HEK293 (cell line): ENCODE measurements at regions not wholly inside any gene's neighbourhood (a gene's known extent, or its start where the extent isn't known, plus 50 kb on each side); places are given as distances from the start of the nearest gene placed in this dataset.

Source experiments
- CTCF ChIA-PET: fragments of 350-600 bp; formaldehyde crosslinking; extraction: SDS; loops from one replicate; lab custom pipeline; 2021; ENCODE audit warnings: antibody characterized with exemption; lab: Yijun Ruan, JAX
- POLR2A ChIA-PET: fragments of 300-600 bp; formaldehyde crosslinking; extraction: SDS; loops from one replicate; lab custom pipeline; 2020; ENCODE audit warnings: antibody characterized with exemption, inconsistent platforms; lab: Yijun Ruan, JAX
- H3K27ac ChIP-seq: fragments of 200-500 bp; sonication (Bioruptor generic); 2 replicates; pipeline ENCODE4 v1.5.1; 2014; ENCODE audit warnings: low read depth, low read length, control low read depth, inconsistent platforms; ENCODE audit errors: extremely low read depth
- H3K36me3 ChIP-seq, 2 experiments: fragments of 200-500 bp in 1 of 2; sonication (Bioruptor generic) in 1 of 2; 1 replicate in 1 of 2; 2 replicates in 1 of 2; pipeline ENCODE4 v1.5.1; 2014 to 2017; ENCODE audit warnings: inconsistent platforms in 2 of 2, low read length in 2 of 2; ENCODE audit not compliant: control insufficient read depth in 2 of 2, insufficient read depth in 1 of 2
- H3K4me1 ChIP-seq: fragments of 200-500 bp; sonication (Bioruptor generic); 2 replicates; pipeline ENCODE4 v1.5.1; 2014; ENCODE audit warnings: mild to moderate bottlenecking, low read length, inconsistent platforms; ENCODE audit not compliant: control insufficient read depth, insufficient read depth
- H3K4me3 ChIP-seq: 2 replicates; pipeline ENCODE4 v1.5.1; 2011; ENCODE audit warnings: low read depth, mild to moderate bottlenecking, control low read depth, low read length, moderate library complexity
- H3K9me3 ChIP-seq: fragments of 200-500 bp; sonication (Bioruptor generic); 2 replicates; pipeline ENCODE4 v1.5.1; 2014; ENCODE audit warnings: low read depth, low read length, inconsistent platforms; ENCODE audit not compliant: control insufficient read depth, insufficient read depth
- MYNN ChIP-seq: fragments of 450-650 bp; formaldehyde crosslinking; IDR thresholded peaks from 2 replicates; pipeline ENCODE4 v1.5.1; 2016; ENCODE audit warnings: missing biosample characterization, missing genetic modification characterization, borderline replicate concordance
- SETDB1 ChIP-seq: IDR thresholded peaks from one replicate; pipeline ENCODE4 v1.6.1; 2017; ENCODE audit warnings: mild to moderate bottlenecking, low read length, moderate library complexity, mixed read lengths; ENCODE audit not compliant: insufficient read length
- ZNF19 ChIP-seq: fragments of 450-650 bp; formaldehyde crosslinking; IDR thresholded peaks from 2 replicates; pipeline ENCODE4; 2016; ENCODE audit warnings: missing biosample characterization, missing genetic modification characterization, low read depth
- ZNF394 ChIP-seq: fragments of 450-650 bp; formaldehyde crosslinking; IDR thresholded peaks from 2 replicates; pipeline ENCODE4 v1.5.1; 2016; ENCODE audit warnings: missing biosample characterization, missing genetic modification characterization, mild to moderate bottlenecking, moderate library complexity, borderline replicate concordance
- ZNF529 ChIP-seq: fragments of 450-650 bp; formaldehyde crosslinking; IDR thresholded peaks from 2 replicates; pipeline ENCODE4 v1.5.1; 2017; ENCODE audit warnings: missing genetic modification characterization, missing biosample characterization; ENCODE audit not compliant: insufficient replicate concordance
- ZNF544 ChIP-seq: fragments of 450-650 bp; formaldehyde crosslinking; IDR thresholded peaks from 2 replicates; pipeline ENCODE4 v1.5.0; 2017; ENCODE audit warnings: missing biosample characterization, missing genetic modification characterization
- ZNF777 ChIP-seq: fragments of 450-650 bp; formaldehyde crosslinking; IDR thresholded peaks from 2 replicates; pipeline ENCODE4 v1.5.1; 2017; ENCODE audit warnings: missing biosample characterization, missing genetic modification characterization, borderline replicate concordance
- TF ChIP-seq, protein P1 (sequence below): fragments of 450-650 bp; formaldehyde crosslinking; IDR thresholded peaks from 2 replicates; pipeline ENCODE4 v1.5.1; 2017; ENCODE audit warnings: missing biosample characterization, missing genetic modification characterization
- TF ChIP-seq, protein P2 (sequence below): fragments of 450-650 bp; formaldehyde crosslinking; conservative IDR thresholded peaks from 2 replicates; pipeline ENCODE4 v1.5.1; 2016; ENCODE audit warnings: low read depth, missing biosample characterization, missing genetic modification characterization
- TF ChIP-seq, protein P3 (sequence below): fragments of 450-650 bp; formaldehyde crosslinking; conservative IDR thresholded peaks from 2 replicates; pipeline ENCODE4 v1.5.1; 2016; ENCODE audit warnings: low read depth, missing biosample characterization, missing genetic modification characterization
- TF ChIP-seq, protein P4 (sequence below): fragments of 450-650 bp; formaldehyde crosslinking; IDR thresholded peaks from 2 replicates; pipeline ENCODE4 v1.5.1; 2016; ENCODE audit warnings: missing biosample characterization, missing genetic modification characterization
- TF ChIP-seq, protein P5 (sequence below): fragments of 450-650 bp; formaldehyde crosslinking; IDR thresholded peaks from 2 replicates; pipeline ENCODE4 v1.5.1; 2016; ENCODE audit warnings: missing biosample characterization, missing genetic modification characterization

DNA sequence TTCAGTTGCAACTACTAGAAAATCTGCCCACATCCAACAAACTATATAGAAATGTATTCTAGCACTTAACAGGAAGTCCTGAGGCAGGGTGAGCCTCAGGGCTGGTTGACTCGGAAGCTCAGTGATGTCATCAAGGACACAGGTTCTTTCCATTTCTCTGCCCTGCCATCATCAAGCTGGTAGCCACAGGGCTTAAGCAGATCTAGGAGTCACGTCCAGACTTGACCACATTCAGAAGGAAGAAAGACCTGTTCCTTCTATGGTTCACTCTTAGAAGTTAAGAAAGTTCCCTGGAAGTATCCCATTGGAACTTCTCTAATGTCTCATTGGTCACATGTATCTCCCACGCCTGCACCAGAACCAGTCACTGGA, 438.1 kb downstream of the PRDM2 start (continued):
- TF ChIP-seq MYNN (tag by site-specific recombination), result no peak
- TF ChIP-seq, protein P1, sequence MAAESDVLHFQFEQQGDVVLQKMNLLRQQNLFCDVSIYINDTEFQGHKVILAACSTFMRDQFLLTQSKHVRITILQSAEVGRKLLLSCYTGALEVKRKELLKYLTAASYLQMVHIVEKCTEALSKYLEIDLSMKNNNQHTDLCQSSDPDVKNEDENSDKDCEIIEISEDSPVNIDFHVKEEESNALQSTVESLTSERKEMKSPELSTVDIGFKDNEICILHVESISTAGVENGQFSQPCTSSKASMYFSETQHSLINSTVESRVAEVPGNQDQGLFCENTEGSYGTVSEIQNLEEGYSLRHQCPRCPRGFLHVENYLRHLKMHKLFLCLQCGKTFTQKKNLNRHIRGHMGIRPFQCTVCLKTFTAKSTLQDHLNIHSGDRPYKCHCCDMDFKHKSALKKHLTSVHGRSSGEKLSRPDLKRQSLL (tag by site-specific recombination), result no peak
- TF ChIP-seq, protein P2, sequence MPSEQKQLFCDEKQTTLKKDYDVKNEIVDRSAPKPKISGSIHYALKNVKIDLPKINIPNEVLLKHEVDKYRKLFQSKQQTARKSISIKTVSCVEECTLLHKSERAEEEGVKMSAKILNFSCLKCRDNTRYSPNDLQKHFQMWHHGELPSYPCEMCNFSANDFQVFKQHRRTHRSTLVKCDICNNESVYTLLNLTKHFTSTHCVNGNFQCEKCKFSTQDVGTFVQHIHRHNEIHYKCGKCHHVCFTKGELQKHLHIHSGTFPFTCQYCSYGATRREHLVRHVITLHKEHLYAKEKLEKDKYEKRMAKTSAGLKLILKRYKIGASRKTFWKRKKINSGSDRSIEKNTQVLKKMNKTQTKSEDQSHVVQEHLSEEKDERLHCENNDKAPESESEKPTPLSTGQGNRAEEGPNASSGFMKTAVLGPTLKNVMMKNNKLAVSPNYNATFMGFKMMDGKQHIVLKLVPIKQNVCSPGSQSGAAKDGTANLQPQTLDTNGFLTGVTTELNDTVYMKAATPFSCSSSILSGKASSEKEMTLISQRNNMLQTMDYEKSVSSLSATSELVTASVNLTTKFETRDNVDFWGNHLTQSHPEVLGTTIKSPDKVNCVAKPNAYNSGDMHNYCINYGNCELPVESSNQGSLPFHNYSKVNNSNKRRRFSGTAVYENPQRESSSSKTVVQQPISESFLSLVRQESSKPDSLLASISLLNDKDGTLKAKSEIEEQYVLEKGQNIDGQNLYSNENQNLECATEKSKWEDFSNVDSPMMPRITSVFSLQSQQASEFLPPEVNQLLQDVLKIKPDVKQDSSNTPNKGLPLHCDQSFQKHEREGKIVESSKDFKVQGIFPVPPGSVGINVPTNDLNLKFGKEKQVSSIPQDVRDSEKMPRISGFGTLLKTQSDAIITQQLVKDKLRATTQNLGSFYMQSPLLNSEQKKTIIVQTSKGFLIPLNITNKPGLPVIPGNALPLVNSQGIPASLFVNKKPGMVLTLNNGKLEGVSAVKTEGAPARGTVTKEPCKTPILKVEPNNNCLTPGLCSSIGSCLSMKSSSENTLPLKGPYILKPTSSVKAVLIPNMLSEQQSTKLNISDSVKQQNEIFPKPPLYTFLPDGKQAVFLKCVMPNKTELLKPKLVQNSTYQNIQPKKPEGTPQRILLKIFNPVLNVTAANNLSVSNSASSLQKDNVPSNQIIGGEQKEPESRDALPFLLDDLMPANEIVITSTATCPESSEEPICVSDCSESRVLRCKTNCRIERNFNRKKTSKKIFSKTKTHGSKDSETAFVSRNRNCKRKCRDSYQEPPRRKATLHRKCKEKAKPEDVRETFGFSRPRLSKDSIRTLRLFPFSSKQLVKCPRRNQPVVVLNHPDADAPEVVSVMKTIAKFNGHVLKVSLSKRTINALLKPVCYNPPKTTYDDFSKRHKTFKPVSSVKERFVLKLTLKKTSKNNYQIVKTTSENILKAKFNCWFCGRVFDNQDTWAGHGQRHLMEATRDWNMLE (tag by site-specific recombination), result no peak

DNA sequence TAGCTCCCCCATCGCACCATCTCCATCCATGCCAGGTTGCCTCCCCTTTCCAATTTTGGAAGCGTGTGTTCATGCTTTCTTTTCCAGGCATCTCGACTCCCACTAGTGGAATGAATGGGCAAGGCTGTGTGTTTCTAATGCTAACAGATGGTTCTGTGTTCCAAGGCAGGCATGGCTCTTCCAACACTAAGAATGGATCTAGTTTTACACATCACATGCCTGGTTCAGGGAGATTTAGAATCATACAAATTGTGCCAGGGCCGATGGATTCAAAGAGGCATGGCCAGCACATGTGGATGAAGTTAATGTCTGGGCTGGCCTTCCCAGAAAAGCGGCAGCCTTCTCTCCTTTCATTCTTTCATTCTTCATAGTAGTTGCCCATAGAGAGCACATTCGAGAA, 438.7 kb downstream of the PRDM2 start:
- H3K4me3 ChIP-seq, result no peak overlapping the region
- no peaks in the 10 kb centered on the region for H3K4me1 ChIP-seq
- ChIA-PET POLR2A (no interaction called here), CTCF (interaction anchor here (0.7 to 1.0 kb wide), 3 partner anchors 25 to 338 kb away, joined by 4 read pairs; no protein-coding TSS in a partner anchor)
- no peak overlapping the region for H3K27ac ChIP-seq
- H3K36me3 ChIP-seq, result no peaks in the 10 kb centered on the region
- no peaks in the 10 kb centered on the region for H3K9me3 ChIP-seq
- TF ChIP-seq, protein P3, sequence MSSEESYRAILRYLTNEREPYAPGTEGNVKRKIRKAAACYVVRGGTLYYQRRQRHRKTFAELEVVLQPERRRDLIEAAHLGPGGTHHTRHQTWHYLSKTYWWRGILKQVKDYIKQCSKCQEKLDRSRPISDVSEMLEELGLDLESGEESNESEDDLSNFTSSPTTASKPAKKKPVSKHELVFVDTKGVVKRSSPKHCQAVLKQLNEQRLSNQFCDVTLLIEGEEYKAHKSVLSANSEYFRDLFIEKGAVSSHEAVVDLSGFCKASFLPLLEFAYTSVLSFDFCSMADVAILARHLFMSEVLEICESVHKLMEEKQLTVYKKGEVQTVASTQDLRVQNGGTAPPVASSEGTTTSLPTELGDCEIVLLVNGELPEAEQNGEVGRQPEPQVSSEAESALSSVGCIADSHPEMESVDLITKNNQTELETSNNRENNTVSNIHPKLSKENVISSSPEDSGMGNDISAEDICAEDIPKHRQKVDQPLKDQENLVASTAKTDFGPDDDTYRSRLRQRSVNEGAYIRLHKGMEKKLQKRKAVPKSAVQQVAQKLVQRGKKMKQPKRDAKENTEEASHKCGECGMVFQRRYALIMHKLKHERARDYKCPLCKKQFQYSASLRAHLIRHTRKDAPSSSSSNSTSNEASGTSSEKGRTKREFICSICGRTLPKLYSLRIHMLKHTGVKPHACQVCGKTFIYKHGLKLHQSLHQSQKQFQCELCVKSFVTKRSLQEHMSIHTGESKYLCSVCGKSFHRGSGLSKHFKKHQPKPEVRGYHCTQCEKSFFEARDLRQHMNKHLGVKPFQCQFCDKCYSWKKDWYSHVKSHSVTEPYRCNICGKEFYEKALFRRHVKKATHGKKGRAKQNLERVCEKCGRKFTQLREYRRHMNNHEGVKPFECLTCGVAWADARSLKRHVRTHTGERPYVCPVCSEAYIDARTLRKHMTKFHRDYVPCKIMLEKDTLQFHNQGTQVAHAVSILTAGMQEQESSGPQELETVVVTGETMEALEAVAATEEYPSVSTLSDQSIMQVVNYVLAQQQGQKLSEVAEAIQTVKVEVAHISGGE (tag by site-specific recombination), result no peak
- TF ChIP-seq ZNF394 (no peak), ZNF529 (tag by site-specific recombination) (no peak), ZNF777 (tag by site-specific recombination) (no peak), ZNF19 (tag by site-specific recombination) (no peak), ZNF544 (tag by site-specific recombination) (no peak), SETDB1 (no peak)
- TF ChIP-seq, protein P4, sequence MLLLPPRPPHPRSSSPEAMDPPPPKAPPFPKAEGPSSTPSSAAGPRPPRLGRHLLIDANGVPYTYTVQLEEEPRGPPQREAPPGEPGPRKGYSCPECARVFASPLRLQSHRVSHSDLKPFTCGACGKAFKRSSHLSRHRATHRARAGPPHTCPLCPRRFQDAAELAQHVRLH, result no peak
- TF ChIP-seq, protein P5, sequence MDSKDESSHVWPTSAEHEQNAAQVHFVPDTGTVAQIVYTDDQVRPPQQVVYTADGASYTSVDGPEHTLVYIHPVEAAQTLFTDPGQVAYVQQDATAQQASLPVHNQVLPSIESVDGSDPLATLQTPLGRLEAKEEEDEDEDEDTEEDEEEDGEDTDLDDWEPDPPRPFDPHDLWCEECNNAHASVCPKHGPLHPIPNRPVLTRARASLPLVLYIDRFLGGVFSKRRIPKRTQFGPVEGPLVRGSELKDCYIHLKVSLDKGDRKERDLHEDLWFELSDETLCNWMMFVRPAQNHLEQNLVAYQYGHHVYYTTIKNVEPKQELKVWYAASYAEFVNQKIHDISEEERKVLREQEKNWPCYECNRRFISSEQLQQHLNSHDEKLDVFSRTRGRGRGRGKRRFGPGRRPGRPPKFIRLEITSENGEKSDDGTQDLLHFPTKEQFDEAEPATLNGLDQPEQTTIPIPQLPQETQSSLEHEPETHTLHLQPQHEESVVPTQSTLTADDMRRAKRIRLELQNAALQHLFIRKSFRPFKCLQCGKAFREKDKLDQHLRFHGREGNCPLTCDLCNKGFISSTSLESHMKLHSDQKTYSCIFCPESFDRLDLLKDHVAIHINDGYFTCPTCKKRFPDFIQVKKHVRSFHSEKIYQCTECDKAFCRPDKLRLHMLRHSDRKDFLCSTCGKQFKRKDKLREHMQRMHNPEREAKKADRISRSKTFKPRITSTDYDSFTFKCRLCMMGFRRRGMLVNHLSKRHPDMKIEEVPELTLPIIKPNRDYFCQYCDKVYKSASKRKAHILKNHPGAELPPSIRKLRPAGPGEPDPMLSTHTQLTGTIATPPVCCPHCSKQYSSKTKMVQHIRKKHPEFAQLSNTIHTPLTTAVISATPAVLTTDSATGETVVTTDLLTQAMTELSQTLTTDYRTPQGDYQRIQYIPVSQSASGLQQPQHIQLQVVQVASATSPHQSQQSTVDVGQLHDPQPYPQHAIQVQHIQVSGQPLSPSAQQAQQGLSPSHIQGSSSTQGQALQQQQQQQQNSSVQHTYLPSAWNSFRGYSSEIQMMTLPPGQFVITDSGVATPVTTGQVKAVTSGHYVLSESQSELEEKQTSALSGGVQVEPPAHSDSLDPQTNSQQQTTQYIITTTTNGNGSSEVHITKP (tag by site-specific recombination), result no peak
